Nephron (organoid): ENCODE measurements at regions not wholly inside any gene's neighbourhood (a gene's known extent, or its start where the extent isn't known, plus 50 kb on each side); places are given as distances from the start of the nearest gene placed in this dataset.

Source experiments
- H3K27ac Mint-ChIP-seq, 3 experiments: 2 replicates each; pipeline ENCODE4 v1.8.0; 2020; ENCODE audit warnings: mixed read lengths in 3 of 3, mild to moderate bottlenecking in 2 of 3, moderate library complexity in 1 of 3
- H3K27me3 Mint-ChIP-seq: 2 replicates; pipeline ENCODE4 v1.8.0; 2021; ENCODE audit warnings: low read depth, mild to moderate bottlenecking, moderate library complexity, mixed read lengths
- H3K36me3 Mint-ChIP-seq: 2 replicates; pipeline ENCODE4 v1.8.0; 2020; ENCODE audit warnings: low read depth, mixed read lengths
- H3K4me1 Mint-ChIP-seq: 2 replicates; pipeline ENCODE4 v1.8.0; 2020; ENCODE audit warnings: mixed read lengths
- H3K4me3 Mint-ChIP-seq, 3 experiments: 2 replicates each; pipeline ENCODE4 v1.8.0; 2020; ENCODE audit warnings: mild to moderate bottlenecking in 3 of 3, mixed read lengths in 3 of 3, moderate library complexity in 2 of 3
- H3K9me3 Mint-ChIP-seq: 2 replicates; pipeline ENCODE4 v1.8.0; 2020; ENCODE audit warnings: mixed read lengths
- CTCF ChIP-seq, 3 experiments: fragments of 200-600 bp; sonication (generic); IDR thresholded peaks; one replicate each; pipeline ENCODE4 v1.5.0; 2021; ENCODE audit warnings: antibody characterized with exemption in 3 of 3; ENCODE audit not compliant: unreplicated experiment in 3 of 3

- H3K9me3 Mint-ChIP-seq = no peaks in the 10 kb centered on the region
- H3K4me1 Mint-ChIP-seq = peaks cover 17% of the 10 kb centered on the region
- peak overlapping the region; percentile 34 to 53 (median 36) for H3K4me3 Mint-ChIP-seq
- no peak for TF ChIP-seq CTCF (IDR thresholded peaks at IDR 0.05; ENCODE audit: unreplicated experiment in 3 of 3)
- peak overlapping the region in 1 of 3 experiments; percentile 66 for H3K27ac Mint-ChIP-seq
- H3K36me3 Mint-ChIP-seq = no peaks in the 10 kb centered on the region
- H3K27me3 Mint-ChIP-seq = peaks cover 9% of the 10 kb centered on the region
Measured at GRCh38 chr7:101740981-101741725, 76.3 kb upstream of the CUX1 start.

- H3K4me1 Mint-ChIP-seq = peaks cover 28% of the 10 kb centered on the region
Measured at GRCh38 chr7:101743241-101743994, 74.0 kb upstream of the CUX1 start.

GRCh38 chr7:101743995-101744360, 73.4 kb upstream of the CUX1 start:
- Mint-ChIP-seq H3K9me3 (no peaks in the 10 kb centered on the region), H3K4me1 (peaks cover 28% of the 10 kb centered on the region), H3K4me3 (peak overlapping the region; percentile 85 to 89 (median 87)), H3K27ac (peak overlapping the region; percentile 69 to 84 (median 73)), H3K27me3 (peaks cover 9% of the 10 kb centered on the region), H3K36me3 (no peaks in the 10 kb centered on the region)
- no peak for TF ChIP-seq CTCF (IDR thresholded peaks at IDR 0.05; ENCODE audit: unreplicated experiment in 3 of 3)

More at GRCh38 chr7:101743241-101743994, 74.0 kb upstream of the CUX1 start:
- peak overlapping the region; percentile 73 to 92 (median 84) for H3K27ac Mint-ChIP-seq
- TF ChIP-seq CTCF (IDR thresholded peaks at IDR 0.05; ENCODE audit: unreplicated experiment in 3 of 3) = peak; percentile 40 to 61 (median 44)
- no peaks in the 10 kb centered on the region for H3K36me3 Mint-ChIP-seq
- H3K27me3 Mint-ChIP-seq = peaks cover 9% of the 10 kb centered on the region
- H3K9me3 Mint-ChIP-seq = no peaks in the 10 kb centered on the region
- peak overlapping the region; percentile 85 to 89 (median 87) for H3K4me3 Mint-ChIP-seq

GRCh38 chr7:101744588-101744987, 72.8 kb upstream of the CUX1 start:
- peaks cover 26% of the 10 kb centered on the region for H3K4me1 Mint-ChIP-seq
- TF ChIP-seq CTCF (IDR thresholded peaks at IDR 0.05; ENCODE audit: unreplicated experiment in 3 of 3) = no peak

GRCh38 chr7:101746314-101746713, 71.1 kb upstream of the CUX1 start:
- Mint-ChIP-seq H3K27ac (peak overlapping the region in 1 of 3 experiments; percentile 30), H3K9me3 (peaks cover 3% of the 10 kb centered on the region), H3K27me3 (peaks cover 5% of the 10 kb centered on the region), H3K4me3 (peak overlapping the region in 1 of 3 experiments; percentile 29), H3K36me3 (no peaks in the 10 kb centered on the region), H3K4me1 (peaks cover 29% of the 10 kb centered on the region)
- TF ChIP-seq CTCF (IDR thresholded peaks at IDR 0.05; ENCODE audit: unreplicated experiment in 3 of 3) = no peak

More at GRCh38 chr7:101744588-101744987, 72.8 kb upstream of the CUX1 start:
- Mint-ChIP-seq H3K27ac (peak overlapping the region in 1 of 3 experiments; percentile 69), H3K9me3 (peaks cover 1% of the 10 kb centered on the region), H3K4me3 (peak overlapping the region in 2 of 3 experiments; percentile 85 to 89), H3K27me3 (peaks cover 8% of the 10 kb centered on the region), H3K36me3 (no peaks in the 10 kb centered on the region)
